CD4-positive, CD25-positive, alpha-beta regulatory T cell (primary cell): ENCODE measurements at regions not wholly inside any gene's neighbourhood (a gene's known extent, or its start where the extent isn't known, plus 50 kb on each side); places are given as distances from the start of the nearest gene placed in this dataset.

Experiments
- ATAC-seq, 2 donors: fragments of 150-1000 bp; cut with Tn5 transposase; one replicate each; pipeline ENCODE4 v1.10.0; 2021; ENCODE audit warnings: low read depth in 2 of 2, moderate number of reproducible peaks in 2 of 2, moderate library complexity in 1 of 2
- DNase-seq, 3 donors: peaks; one replicate each; pipeline versions ENCODE4 v3.0.0 to v3.0.0-alpha.2; 2012 to 2022; ENCODE audit warnings: mixed read lengths in 1 of 3
- H3K27ac ChIP-seq: one replicate; pipeline ENCODE4 v1.7.0; 2013; ENCODE audit warnings: mild to moderate bottlenecking, low read length; ENCODE audit not compliant: insufficient read depth, poor library complexity, severe bottlenecking
- H3K27me3 ChIP-seq: one replicate; pipeline ENCODE4 v1.7.0; 2013; ENCODE audit warnings: low read length; ENCODE audit not compliant: control insufficient read depth, insufficient read depth
- H3K36me3 ChIP-seq: one replicate; pipeline ENCODE4 v1.7.0; 2013; ENCODE audit warnings: mild to moderate bottlenecking, low read length, moderate library complexity; ENCODE audit not compliant: control insufficient read depth, insufficient read depth
- H3K4me1 ChIP-seq: 2 replicates; pipeline ENCODE4 v1.7.0; 2013; ENCODE audit warnings: mild to moderate bottlenecking, low read length; ENCODE audit not compliant: insufficient read depth, control insufficient read depth, poor library complexity, severe bottlenecking
- H3K4me3 ChIP-seq: one replicate; pipeline ENCODE4 v1.7.0; 2013; ENCODE audit warnings: low read depth, mild to moderate bottlenecking, low read length, moderate library complexity
- H3K9me3 ChIP-seq, 2 experiments: 1 replicate in 1 of 2; 2 replicates in 1 of 2; pipeline ENCODE4 v1.7.0; 2013; ENCODE audit warnings: low read length in 2 of 2, mild to moderate bottlenecking in 1 of 2, moderate library complexity in 1 of 2; ENCODE audit not compliant: control insufficient read depth in 2 of 2
- H3K27ac Mint-ChIP-seq, 3 donors: one replicate each; pipeline ENCODE4 v1.8.0; 2020 to 2022; ENCODE audit warnings: mild to moderate bottlenecking in 3 of 3, mixed read lengths in 3 of 3, moderate library complexity in 2 of 3
- H3K27me3 Mint-ChIP-seq: one replicate; pipeline ENCODE4 v1.8.0; 2022; ENCODE audit warnings: mild to moderate bottlenecking, mixed read lengths
- H3K36me3 Mint-ChIP-seq: one replicate; pipeline ENCODE4 v1.8.0; 2020; ENCODE audit warnings: mixed read lengths
- H3K4me1 Mint-ChIP-seq, 4 donors: one replicate each; pipeline ENCODE4 v1.8.0; 2020 to 2022; ENCODE audit warnings: mixed read lengths in 4 of 4, mild to moderate bottlenecking in 1 of 4
- H3K4me3 Mint-ChIP-seq, 4 donors: one replicate each; pipeline ENCODE4 v1.8.0; 2020 to 2022; ENCODE audit warnings: mild to moderate bottlenecking in 4 of 4, mixed read lengths in 4 of 4, moderate library complexity in 3 of 4
- H3K9me3 Mint-ChIP-seq, 7 donors: one replicate each; pipeline ENCODE4 v1.8.0; 2020 to 2022; ENCODE audit warnings: mixed read lengths in 7 of 7, mild to moderate bottlenecking in 3 of 7, moderate library complexity in 2 of 7

DNA sequence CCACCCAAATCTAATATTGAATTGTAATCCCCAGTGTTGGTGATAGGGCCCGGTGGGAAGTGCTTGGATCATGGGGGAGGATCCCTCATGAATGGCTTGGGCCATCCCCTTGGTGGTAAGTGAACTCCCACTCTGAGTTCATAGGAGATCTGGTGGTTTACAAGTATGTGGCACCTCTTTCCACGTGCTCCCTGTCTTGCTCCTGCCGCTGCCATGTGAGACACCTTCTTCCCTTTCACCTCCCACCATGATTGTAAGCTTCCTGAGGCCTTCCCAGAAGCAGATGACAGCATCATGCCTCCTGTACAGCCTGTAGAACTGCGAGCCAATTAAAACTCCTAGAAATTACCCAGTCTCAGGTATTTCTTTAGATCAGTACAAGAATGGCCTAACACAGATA lies 150.8 kb downstream of the SH3BGRL2 start:
- H3K4me3 Mint-ChIP-seq = no peak overlapping the region
- Histone ChIP-seq H3K4me3 (no peak overlapping the region), H3K4me1 (peaks cover 8% of the 10 kb centered on the region), H3K27me3 (peaks cover 1% of the 10 kb centered on the region), H3K36me3 (no peaks in the 10 kb centered on the region), H3K27ac (no peak overlapping the region), H3K9me3 (no peaks in the 10 kb centered on the region)
- H3K27ac Mint-ChIP-seq = no peak overlapping the region
- H3K27me3 Mint-ChIP-seq = no peaks in the 10 kb centered on the region
- no peaks in the 10 kb centered on the region for H3K36me3 Mint-ChIP-seq
- no peak for DNase-seq
- no peak for ATAC-seq
- peaks cover 5 to 11% (median 7%) of the 10 kb centered on the region in 4 donors for H3K4me1 Mint-ChIP-seq
- no peaks in the 10 kb centered on the region for H3K9me3 Mint-ChIP-seq

DNA sequence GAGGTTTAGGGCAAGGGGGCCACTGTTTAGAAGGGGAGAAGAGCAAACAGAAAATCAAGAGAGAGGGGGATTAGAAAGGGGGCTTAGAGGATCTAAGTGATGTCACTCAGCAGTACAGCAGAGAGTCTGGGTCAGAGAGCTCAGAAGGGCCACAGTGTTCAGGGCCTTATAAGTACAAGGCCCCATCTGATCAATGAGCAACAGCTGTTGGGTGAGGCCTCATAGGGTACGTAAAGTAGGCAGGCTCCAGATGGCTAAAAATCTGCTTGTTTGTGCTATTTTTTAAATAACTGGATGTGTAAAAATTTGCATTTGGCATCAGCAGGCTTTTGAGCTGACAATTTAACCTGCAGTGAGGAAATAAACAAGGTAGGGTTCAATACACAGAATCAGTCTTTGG lies 149.8 kb downstream of the SH3BGRL2 start:
- no peak for ATAC-seq
- Histone ChIP-seq H3K27me3 (peaks cover 1% of the 10 kb centered on the region), H3K4me3 (no peak overlapping the region), H3K4me1 (peaks cover 8% of the 10 kb centered on the region), H3K36me3 (no peaks in the 10 kb centered on the region), H3K9me3 (no peaks in the 10 kb centered on the region), H3K27ac (no peak overlapping the region)
- no peaks in the 10 kb centered on the region for H3K27me3 Mint-ChIP-seq
- no peak for DNase-seq
- peaks cover 5 to 11% (median 7%) of the 10 kb centered on the region in 4 donors for H3K4me1 Mint-ChIP-seq
- H3K27ac Mint-ChIP-seq = no peak overlapping the region
- H3K4me3 Mint-ChIP-seq = no peak overlapping the region
- H3K9me3 Mint-ChIP-seq = no peaks in the 10 kb centered on the region
- no peaks in the 10 kb centered on the region for H3K36me3 Mint-ChIP-seq

DNA sequence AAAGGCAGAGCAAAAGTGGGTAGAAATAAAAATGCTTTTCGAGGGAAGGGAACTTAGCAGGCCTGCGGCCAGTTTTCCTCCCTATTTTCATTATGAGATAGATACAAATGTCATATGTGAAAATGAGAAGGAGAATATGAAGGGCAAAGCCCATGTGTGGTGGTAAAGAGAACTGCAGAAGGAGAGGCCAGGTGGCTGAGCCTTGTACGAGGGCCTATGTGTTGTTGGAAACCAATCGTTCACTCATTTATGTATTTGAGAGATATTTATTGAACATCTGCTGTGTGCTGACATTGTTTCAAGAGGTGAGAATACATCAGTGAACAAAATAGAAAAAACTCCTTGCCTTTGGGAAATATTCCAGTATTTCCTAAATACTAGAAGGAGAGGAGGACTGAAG lies 147.7 kb downstream of the SH3BGRL2 start:
- Mint-ChIP-seq H3K4me1 (peaks cover 5 to 11% (median 7%) of the 10 kb centered on the region in 4 donors), H3K27ac (no peak overlapping the region), H3K4me3 (no peak overlapping the region), H3K9me3 (no peaks in the 10 kb centered on the region), H3K36me3 (no peaks in the 10 kb centered on the region), H3K27me3 (no peaks in the 10 kb centered on the region)
- DNase-seq = no peak
- Histone ChIP-seq H3K9me3 (no peaks in the 10 kb centered on the region), H3K4me3 (no peak overlapping the region), H3K4me1 (peaks cover 8% of the 10 kb centered on the region), H3K27me3 (no peaks in the 10 kb centered on the region), H3K27ac (no peak overlapping the region), H3K36me3 (no peaks in the 10 kb centered on the region)
- ATAC-seq = no peak

DNA sequence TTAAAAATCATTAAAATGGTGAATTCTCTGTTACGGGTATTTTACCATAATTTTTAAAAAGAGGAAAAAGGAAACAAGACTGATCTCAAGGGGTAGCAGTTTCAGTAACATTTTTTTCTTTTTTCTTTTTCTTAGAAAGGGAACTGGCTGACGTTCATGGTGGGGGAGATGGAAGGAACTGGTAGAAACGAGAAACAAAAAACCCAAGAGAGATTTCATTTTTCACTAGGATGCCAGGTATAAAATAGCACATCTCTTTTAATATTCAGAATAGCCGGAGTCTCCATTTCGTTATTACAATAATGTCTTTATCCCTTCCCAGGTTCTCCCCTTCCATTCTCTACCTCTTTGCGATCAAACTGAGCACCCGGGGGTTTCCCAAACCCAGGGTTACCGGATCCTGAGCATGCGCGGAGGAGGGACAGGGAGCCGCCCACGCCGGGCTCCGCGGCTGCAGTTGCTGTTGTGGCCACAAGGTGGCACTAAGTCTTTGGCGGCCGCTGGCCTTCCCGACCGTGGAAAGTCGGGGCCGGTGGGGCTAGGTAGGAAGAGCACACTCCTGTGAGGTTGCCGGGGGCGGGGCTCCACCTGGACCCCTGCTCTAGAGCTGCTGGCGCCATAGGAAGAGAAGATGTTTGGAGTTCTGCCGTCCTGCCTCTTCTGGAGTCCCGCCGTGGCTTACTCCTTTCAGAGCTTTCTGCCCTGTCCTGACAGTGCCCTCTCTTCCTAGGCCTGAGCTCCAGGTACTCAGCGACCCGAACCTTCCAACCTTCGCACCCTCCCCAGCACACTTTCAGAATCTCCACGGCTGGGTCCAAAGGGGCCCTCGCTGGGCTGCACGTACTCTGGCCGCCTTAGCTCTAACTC lies 146.8 kb downstream of the SH3BGRL2 start:
- Histone ChIP-seq H3K36me3 (no peaks in the 10 kb centered on the region), H3K27me3 (no peaks in the 10 kb centered on the region), H3K4me1 (peaks cover 8% of the 10 kb centered on the region), H3K27ac (no peak overlapping the region), H3K9me3 (no peaks in the 10 kb centered on the region), H3K4me3 (peak overlapping the region; percentile 78)
- no peaks in the 10 kb centered on the region for H3K9me3 Mint-ChIP-seq
- H3K4me3 Mint-ChIP-seq = peak overlapping the region; percentile 73 to 85 (median 79)
- H3K27me3 Mint-ChIP-seq = no peaks in the 10 kb centered on the region
- H3K36me3 Mint-ChIP-seq = no peaks in the 10 kb centered on the region
- DNase-seq (peak; percentile 66 to 75 (median 72)), ATAC-seq (peak; percentile 81 to 82)
- H3K27ac Mint-ChIP-seq = peak overlapping the region in 1 of 3 donors; percentile 47
- peaks cover 5 to 11% (median 7%) of the 10 kb centered on the region in 4 donors for H3K4me1 Mint-ChIP-seq

DNA sequence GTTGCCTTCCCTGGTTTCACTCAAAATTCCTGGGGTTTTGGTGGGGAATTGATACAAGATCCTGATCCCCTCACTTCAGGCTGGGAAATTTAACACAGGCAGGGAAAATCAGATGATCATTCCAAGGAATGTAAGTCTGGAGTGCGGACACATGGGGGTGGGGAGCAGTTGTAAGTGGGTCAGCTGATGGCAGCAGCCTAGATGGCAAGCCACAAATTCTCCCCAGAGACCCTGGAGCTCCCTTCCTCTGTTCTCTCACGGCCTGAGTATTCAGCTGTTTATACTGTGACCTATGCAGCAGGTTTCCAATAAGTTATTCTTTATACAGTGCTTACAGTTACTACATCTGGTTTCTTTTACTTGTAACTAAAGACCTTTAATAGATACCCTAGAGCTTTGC lies 144.9 kb downstream of the SH3BGRL2 start:
- no peaks in the 10 kb centered on the region for H3K36me3 Mint-ChIP-seq
- no peaks in the 10 kb centered on the region for H3K36me3 ChIP-seq
- H3K27me3 ChIP-seq = no peaks in the 10 kb centered on the region
- ATAC-seq = no peak
- no peaks in the 10 kb centered on the region for H3K9me3 Mint-ChIP-seq
- peak overlapping the region in 1 of 4 donors; percentile 2 for H3K4me3 Mint-ChIP-seq
- peak overlapping the region in 1 of 3 donors; percentile 35 for H3K27ac Mint-ChIP-seq
- H3K4me1 ChIP-seq = peaks cover 8% of the 10 kb centered on the region
- no peak overlapping the region for H3K27ac ChIP-seq
- peaks cover 5 to 11% (median 7%) of the 10 kb centered on the region in 4 donors for H3K4me1 Mint-ChIP-seq
- H3K9me3 ChIP-seq = no peaks in the 10 kb centered on the region
- H3K27me3 Mint-ChIP-seq = no peaks in the 10 kb centered on the region
- no peak for DNase-seq
- no peak overlapping the region for H3K4me3 ChIP-seq

DNA sequence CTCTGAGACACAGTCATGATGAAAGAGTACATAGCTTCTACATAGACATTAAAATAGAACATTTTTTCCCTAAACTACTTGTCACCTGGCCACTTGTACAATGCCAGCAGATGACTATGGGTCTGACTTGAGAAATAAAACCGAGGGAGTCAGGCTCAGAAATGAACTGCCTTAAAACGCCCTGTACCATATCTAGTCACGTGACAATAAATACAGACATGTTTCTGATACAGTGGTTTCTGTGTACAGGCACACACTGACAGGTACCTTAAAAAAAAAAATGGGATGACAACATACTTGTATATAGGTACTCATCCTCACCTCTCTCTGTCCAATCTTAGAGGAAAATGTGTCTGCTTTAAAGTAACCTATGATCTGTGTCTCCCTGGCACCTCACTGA lies 144.1 kb downstream of the SH3BGRL2 start:
- Mint-ChIP-seq H3K9me3 (no peaks in the 10 kb centered on the region), H3K4me3 (no peak overlapping the region)

DNA sequence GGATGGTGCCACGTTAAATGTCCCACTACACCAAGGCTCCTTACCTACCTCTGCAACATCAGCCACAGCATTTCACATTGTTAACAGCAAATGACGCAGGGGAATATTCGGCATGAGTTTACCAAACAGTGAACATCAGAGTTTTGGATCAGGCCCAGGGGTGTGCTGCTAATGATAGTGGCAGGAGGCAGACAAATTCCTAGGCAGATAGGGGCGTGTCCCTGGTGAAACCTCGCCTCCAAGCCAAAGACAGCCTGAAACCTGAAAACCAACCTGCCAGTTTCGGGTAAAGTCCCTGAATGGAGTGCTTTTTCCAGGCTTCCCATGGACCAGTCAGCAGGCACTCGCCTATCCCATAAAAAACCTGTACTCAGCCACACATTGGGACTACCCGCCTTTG lies 133.6 kb downstream of the SH3BGRL2 start:
- Mint-ChIP-seq H3K4me1 (no peaks in the 10 kb centered on the region), H3K36me3 (no peaks in the 10 kb centered on the region), H3K4me3 (no peak overlapping the region), H3K27me3 (peaks cover 4% of the 10 kb centered on the region), H3K27ac (no peak overlapping the region), H3K9me3 (peaks cover 0 to 3% (median 2%) of the 10 kb centered on the region in 7 donors)
- H3K27ac ChIP-seq = no peak overlapping the region
- H3K9me3 ChIP-seq = no peaks in the 10 kb centered on the region
- H3K4me1 ChIP-seq = no peaks in the 10 kb centered on the region
- DNase-seq (no peak), ATAC-seq (no peak)
- H3K27me3 ChIP-seq = no peaks in the 10 kb centered on the region
- no peak overlapping the region for H3K4me3 ChIP-seq
- H3K36me3 ChIP-seq = no peaks in the 10 kb centered on the region

More for the DNA sequence above, 144.1 kb downstream of the SH3BGRL2 start:
- no peaks in the 10 kb centered on the region for H3K36me3 Mint-ChIP-seq
- ATAC-seq = no peak
- peak overlapping the region in 1 of 3 donors; percentile 35 for H3K27ac Mint-ChIP-seq
- H3K27me3 Mint-ChIP-seq = no peaks in the 10 kb centered on the region
- H3K4me1 ChIP-seq = peaks cover 8% of the 10 kb centered on the region
- H3K4me3 ChIP-seq = no peak overlapping the region
- H3K36me3 ChIP-seq = no peaks in the 10 kb centered on the region
- H3K9me3 ChIP-seq = no peaks in the 10 kb centered on the region
- no peak for DNase-seq
- peaks cover 5 to 11% (median 7%) of the 10 kb centered on the region in 4 donors for H3K4me1 Mint-ChIP-seq
- no peaks in the 10 kb centered on the region for H3K27me3 ChIP-seq
- H3K27ac ChIP-seq = no peak overlapping the region

DNA sequence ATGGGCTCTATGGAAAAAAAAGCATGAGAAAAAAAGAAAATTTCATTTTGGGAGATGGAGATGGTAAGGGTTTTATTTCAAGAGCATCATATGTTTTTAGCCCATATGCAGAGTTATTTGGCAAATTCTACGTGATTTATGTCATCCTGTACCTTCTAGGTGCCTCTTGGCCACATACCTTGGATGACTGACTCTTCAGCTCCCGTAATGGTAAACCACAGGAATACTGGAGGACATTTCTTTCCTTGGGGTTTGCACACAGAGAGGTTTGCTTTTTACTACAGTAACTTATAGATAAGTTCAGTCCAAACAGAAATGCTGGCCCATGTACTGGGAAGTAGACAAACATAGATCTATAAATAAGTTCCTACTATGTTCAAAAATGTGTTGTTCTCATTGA lies 132.2 kb downstream of the SH3BGRL2 start:
- H3K4me1 ChIP-seq = no peaks in the 10 kb centered on the region
- H3K27me3 ChIP-seq = no peaks in the 10 kb centered on the region
- Mint-ChIP-seq H3K27me3 (peaks cover 7% of the 10 kb centered on the region), H3K36me3 (no peaks in the 10 kb centered on the region), H3K4me1 (no peaks in the 10 kb centered on the region), H3K27ac (no peak overlapping the region), H3K9me3 (peaks cover 0 to 2% (median 0%) of the 10 kb centered on the region in 7 donors), H3K4me3 (no peak overlapping the region)
- DNase-seq (no peak), ATAC-seq (no peak)
- no peak overlapping the region for H3K4me3 ChIP-seq
- no peaks in the 10 kb centered on the region for H3K36me3 ChIP-seq
- no peaks in the 10 kb centered on the region for H3K9me3 ChIP-seq
- H3K27ac ChIP-seq = no peak overlapping the region
